Skin of body (tissue), 2 donors: ENCODE measurements at regions not wholly inside any gene's neighbourhood (a gene's known extent, or its start where the extent isn't known, plus 50 kb on each side); places are given as distances from the start of the nearest gene placed in this dataset. TPM values are rescaled to one million over a fixed set of nuclear protein-coding genes. Genes with fewer than 3 reads are reported as not detected.

ENCODE experiments used
- DNase-seq: peaks from one replicate; lab custom pipeline; 2025; lab: John Stamatoyannopoulos, UW
- small RNA-seq: library from RNA; depleted of rRNA; stranded (forward); fragments of <200 nt; gene quantifications from one replicate; pipeline ENCODE3, GENCODE V24; 2014; ENCODE audit warnings: low replicate concordance

DNA sequence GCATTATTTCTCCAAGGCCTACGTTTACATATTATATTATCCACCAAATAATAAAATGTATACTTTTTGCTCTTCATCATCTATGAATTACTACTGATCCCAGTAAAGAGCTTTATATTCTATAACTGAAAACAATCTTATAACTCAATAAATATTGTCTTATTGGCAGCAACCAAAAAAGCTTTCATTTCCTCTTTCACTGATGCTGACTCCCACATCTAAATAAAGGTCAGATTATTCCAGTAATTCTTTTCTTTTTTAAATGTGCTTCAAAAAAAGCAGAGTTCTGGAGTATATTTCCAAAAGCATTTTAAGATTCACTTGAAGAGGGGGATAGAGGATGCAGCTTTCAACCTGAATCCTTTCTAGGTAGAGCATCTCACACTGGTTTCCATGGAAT lies 75.3 kb upstream of the NR4A3 start:
- DNase-seq: no peak

DNA sequence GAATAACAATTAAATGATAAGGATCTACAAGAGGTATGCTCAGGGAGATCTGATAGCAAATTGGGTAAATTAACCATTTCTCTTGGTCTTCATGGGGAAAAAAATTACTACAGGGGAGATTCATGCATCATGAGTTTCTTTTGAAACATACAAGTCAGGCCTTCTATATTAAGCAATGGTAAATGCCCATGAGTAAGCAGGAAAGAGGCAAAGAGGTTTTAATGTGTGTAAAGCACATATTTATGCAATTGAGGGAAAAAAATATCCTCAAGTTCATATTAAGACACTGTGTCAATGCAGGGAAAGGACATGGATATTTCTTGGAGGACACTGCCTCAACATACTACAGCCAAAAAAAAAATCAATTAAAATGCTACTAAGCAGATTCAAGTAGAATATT lies 73.4 kb upstream of the NR4A3 start:
- no peak for DNase-seq

DNA sequence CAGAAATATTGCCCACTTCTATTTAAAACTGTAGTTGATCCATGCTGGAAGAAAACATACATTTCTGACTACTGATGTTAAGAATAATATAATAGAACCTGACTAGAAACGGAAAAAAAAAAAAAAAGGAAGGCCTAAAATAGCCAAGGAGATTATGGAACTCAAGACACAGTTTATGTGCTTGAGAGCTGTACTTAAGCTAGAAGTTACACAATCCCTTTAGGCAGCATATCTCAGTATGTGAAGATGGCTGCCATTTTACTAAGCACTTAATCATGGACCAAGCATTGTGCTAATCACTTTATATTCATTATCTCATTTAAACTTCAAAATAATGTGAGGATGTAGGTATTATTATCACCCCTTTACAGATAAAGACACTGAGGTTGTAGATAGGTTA lies 73.0 kb upstream of the NR4A3 start:
- no peak for DNase-seq

DNA sequence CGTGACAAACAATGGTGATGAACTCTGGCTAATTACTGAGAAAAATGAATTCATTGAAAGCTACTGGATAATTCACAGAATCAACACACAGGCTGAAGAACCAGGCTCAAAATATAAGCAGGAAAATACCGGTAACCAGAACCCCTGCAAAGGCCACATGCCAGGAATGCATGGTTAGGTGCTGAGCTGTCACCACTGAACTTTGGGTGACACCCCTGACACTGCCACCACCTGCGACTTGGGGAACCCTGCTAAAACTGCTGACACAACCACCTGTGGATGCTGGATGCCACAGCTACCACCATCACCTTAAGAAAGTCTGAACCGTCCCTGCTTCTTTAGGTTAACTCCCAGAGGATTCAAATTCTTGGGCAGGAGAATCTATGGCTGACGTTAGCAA lies 72.0 kb upstream of the NR4A3 start:
- DNase-seq: no peak

DNA sequence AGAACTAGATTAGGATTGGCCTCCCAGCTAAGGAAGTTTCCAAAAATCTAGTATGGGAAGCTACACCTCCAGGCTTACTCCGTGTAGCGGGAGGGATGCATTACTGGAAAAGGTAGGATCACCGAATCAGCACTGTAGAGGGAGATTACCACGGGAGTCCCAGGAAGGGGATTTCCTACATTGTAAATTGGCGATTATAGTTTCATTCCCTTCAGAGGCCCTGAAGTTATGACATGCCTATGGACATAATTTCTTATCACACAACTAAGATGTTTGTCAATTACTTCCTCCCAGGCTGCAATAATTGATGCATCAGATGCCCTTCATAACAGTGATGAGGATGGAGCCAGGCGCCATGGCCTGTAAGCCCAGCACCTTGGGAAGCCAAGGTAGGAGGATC lies 71.2 kb upstream of the NR4A3 start:
- no peak for DNase-seq

- no peak for DNase-seq
These were observed 69.1 kb upstream of the NR4A3 start for GRCh38 chr9:99752417-99753109.

DNA sequence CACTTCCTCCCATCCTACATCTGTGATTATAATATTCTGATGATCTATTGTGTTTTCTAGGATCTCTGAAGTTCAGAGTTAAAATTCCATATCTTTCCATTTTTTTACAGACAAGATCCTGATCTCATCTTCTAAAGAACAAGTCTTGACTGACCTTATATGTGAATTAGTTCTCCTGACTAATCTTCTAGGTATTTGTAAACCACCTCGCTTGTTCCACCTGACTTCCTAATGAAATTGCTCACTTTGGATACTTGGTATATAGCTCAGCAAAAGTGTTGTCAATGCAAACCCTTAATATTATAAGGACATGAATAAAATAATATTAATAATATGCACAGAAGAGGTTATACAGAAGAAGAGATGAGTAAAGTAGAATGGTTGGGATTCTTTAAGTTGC lies 68.2 kb upstream of the NR4A3 start:
- DNase-seq: no peak

DNA sequence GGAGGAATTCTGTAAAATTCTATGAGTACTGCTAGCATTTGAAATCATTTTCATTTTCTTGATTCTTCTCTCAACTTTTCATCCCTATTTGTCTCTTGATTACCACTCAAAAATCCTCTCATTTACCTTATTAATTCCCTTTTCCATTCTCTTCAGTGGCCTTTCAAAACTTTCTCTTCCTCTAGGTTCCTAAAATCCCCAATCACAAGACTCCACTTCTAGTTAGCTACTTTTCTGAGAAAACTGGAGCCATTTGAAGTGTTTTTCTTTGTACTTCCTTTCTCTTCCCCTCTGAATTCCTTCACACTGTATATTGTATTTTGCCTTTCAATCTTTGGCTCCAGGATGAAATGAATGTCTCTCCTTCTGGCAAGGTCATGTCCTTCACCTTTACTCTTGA lies 61.3 kb upstream of the NR4A3 start:
- no peak for DNase-seq

GRCh38 chr9:99762470-99762869 lies 59.2 kb upstream of the NR4A3 start:
- no peak for DNase-seq

Small RNA genes lying in the stretch of these regions (small RNA-seq; reads per million reads assigned to genes)
- gene AL137067.1 (not detected), gene AL137067.2 (not detected)
